Suprapubic skin (tissue), 4 donors: ENCODE measurements at regions not wholly inside any gene's neighbourhood (a gene's known extent, or its start where the extent isn't known, plus 50 kb on each side); places are given as distances from the start of the nearest gene placed in this dataset.

Experiments used
- POLR2A ChIP-seq, 2 donors: fragments of 450-650 bp; IDR thresholded peaks; one replicate each; pipeline ENCODE4 v1.6.1; 2017; ENCODE audit warnings: antibody characterized with exemption in 2 of 2, mild to moderate bottlenecking in 2 of 2, moderate library complexity in 2 of 2
- POLR2AphosphoS5 ChIP-seq, 3 donors: sonication (generic); formaldehyde crosslinking; IDR thresholded peaks; one replicate each; pipeline ENCODE4 v1.6.1; 2017; ENCODE audit warnings: antibody characterized with exemption in 3 of 3
- TF ChIP-seq, protein P1 (sequence below), 2 donors: fragments of 200-600 bp in 1 of 2; fragments of 450-650 bp in 1 of 2; sonication (generic) in 1 of 2; IDR thresholded peaks; one replicate each; pipeline ENCODE4 v1.5.1; 2016 to 2019; ENCODE audit warnings: antibody characterized with exemption in 2 of 2, mild to moderate bottlenecking in 1 of 2, moderate library complexity in 1 of 2

DNA sequence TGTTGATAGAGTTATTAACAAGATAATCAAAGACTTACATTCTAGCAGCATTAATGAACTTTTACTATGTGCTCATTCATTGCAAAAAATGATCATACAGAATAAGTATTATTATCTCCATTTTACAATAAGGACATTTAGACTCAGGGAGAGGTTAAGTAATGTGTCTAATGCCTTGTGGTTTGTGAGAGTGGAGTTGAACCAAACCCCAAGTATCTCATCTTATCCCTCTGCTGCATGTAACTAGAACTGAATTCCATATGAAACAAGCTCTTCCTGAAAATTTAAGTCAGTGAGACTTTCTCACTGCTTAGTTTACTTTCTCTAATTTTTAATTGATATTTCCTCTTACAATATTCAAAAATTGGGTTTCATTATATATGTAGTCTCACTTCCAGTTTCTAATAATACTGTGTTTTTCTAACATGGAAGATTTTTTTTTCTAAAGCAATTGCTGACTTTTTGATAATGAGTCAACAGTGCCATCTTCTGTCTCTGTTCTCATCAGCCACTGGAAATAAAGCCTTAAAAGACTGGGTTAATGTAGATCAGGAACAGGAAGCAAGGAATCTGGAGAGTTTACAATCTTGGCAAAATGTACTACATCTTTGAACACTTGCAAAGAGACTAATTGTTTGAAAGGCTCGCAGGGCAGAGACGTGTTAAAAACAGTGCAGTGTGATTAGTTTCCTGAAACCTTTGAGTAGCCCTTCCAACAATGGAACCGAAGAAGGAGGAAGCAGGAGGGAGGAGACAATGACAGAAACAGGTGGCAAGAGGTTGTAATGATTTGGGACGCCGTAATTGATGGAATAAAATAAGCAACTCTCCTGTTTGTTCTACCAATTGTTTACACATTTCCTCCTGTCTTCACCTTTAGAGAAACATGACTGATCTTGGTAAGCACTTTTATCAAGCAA is 567.6 kb downstream of the MRPL39 start:
- TF ChIP-seq, protein P1, sequence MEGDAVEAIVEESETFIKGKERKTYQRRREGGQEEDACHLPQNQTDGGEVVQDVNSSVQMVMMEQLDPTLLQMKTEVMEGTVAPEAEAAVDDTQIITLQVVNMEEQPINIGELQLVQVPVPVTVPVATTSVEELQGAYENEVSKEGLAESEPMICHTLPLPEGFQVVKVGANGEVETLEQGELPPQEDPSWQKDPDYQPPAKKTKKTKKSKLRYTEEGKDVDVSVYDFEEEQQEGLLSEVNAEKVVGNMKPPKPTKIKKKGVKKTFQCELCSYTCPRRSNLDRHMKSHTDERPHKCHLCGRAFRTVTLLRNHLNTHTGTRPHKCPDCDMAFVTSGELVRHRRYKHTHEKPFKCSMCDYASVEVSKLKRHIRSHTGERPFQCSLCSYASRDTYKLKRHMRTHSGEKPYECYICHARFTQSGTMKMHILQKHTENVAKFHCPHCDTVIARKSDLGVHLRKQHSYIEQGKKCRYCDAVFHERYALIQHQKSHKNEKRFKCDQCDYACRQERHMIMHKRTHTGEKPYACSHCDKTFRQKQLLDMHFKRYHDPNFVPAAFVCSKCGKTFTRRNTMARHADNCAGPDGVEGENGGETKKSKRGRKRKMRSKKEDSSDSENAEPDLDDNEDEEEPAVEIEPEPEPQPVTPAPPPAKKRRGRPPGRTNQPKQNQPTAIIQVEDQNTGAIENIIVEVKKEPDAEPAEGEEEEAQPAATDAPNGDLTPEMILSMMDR (IDR thresholded peaks at IDR 0.05) = peak in 1 of 2 donors; percentile 31
- TF ChIP-seq POLR2AphosphoS5 (IDR thresholded peaks at IDR 0.05) (no peak), POLR2A (IDR thresholded peaks at IDR 0.05) (no peak)
